DND-41 (cell line): ENCODE measurements at regions not wholly inside any gene's neighbourhood (a gene's known extent, or its start where the extent isn't known, plus 50 kb on each side); places are given as distances from the start of the nearest gene placed in this dataset.

Experiments
- ATAC-seq: fragments of 200-7000 bp; cut with Tn5 transposase; 3 replicates; pipeline ENCODE4 v1.9.1; 2021; ENCODE audit warnings: low read depth; ENCODE audit not compliant: insufficient read depth
- DNase-seq: peaks from one replicate; pipeline ENCODE4 v3.0.0-alpha.2; 2020
- H2AFZ ChIP-seq: 2 replicates; pipeline ENCODE4 v1.6.0; 2012; ENCODE audit warnings: low read depth, low read length
- H3K27ac ChIP-seq: 2 replicates; pipeline ENCODE4 v1.5.1; 2012; ENCODE audit warnings: low read length, inconsistent platforms
- H3K27me3 ChIP-seq: fragments of 200-600 bp; sonication (generic); 2 replicates; pipeline ENCODE4 v1.6.0; 2012; ENCODE audit warnings: low read length, mild to moderate bottlenecking, inconsistent platforms; ENCODE audit not compliant: insufficient read depth, poor library complexity
- H3K36me3 ChIP-seq: 2 replicates; pipeline ENCODE4 v1.5.1; 2012; ENCODE audit warnings: low read length, inconsistent platforms; ENCODE audit not compliant: insufficient read depth
- H3K4me1 ChIP-seq: 2 replicates; pipeline ENCODE4 v1.5.1; 2012; ENCODE audit warnings: mild to moderate bottlenecking, low read length; ENCODE audit not compliant: insufficient read depth
- H3K4me2 ChIP-seq: 2 replicates; pipeline ENCODE4 v1.6.0; 2012; ENCODE audit warnings: mild to moderate bottlenecking, moderate library complexity, low read length, inconsistent platforms; ENCODE audit not compliant: insufficient read depth
- H3K4me3 ChIP-seq, 2 experiments: fragments of 200-600 bp in 1 of 2; shearing (Covaris generic) in 1 of 2; 2 replicates each; pipeline ENCODE4 v1.5.1; 2012 to 2016; ENCODE audit warnings: inconsistent platforms in 2 of 2, low read length in 2 of 2, mild to moderate bottlenecking in 2 of 2, low read depth in 1 of 2, moderate library complexity in 1 of 2
- H3K79me2 ChIP-seq: 2 replicates; pipeline ENCODE4 v1.6.0; 2012; ENCODE audit warnings: low read length, inconsistent platforms; ENCODE audit not compliant: insufficient read depth
- H3K9ac ChIP-seq: 2 replicates; pipeline ENCODE4 v1.6.0; 2012; ENCODE audit warnings: low read depth, mild to moderate bottlenecking, inconsistent platforms, low read length, moderate library complexity
- H3K9me3 ChIP-seq: 2 replicates; pipeline ENCODE4 v1.5.1; 2012; ENCODE audit warnings: low read length, moderate library complexity, mild to moderate bottlenecking, inconsistent platforms; ENCODE audit not compliant: insufficient read depth, severe bottlenecking
- H4K20me1 ChIP-seq: 2 replicates; pipeline ENCODE4 v1.6.0; 2012; ENCODE audit warnings: low read length; ENCODE audit not compliant: insufficient read depth
- EZH2 ChIP-seq: IDR thresholded peaks from 3 replicates; pipeline ENCODE4 v1.6.1; 2012; ENCODE audit warnings: borderline replicate concordance, low read depth, mild to moderate bottlenecking, moderate library complexity, low read length, inconsistent platforms; ENCODE audit not compliant: severe bottlenecking
- TF ChIP-seq, protein P1 (sequence below): IDR thresholded peaks from 2 replicates; pipeline ENCODE4 v1.5.1; 2012; ENCODE audit warnings: borderline replicate concordance, low read length, moderate library complexity, mild to moderate bottlenecking; ENCODE audit not compliant: poor library complexity, severe bottlenecking; ENCODE audit errors: extremely low read depth

DNA sequence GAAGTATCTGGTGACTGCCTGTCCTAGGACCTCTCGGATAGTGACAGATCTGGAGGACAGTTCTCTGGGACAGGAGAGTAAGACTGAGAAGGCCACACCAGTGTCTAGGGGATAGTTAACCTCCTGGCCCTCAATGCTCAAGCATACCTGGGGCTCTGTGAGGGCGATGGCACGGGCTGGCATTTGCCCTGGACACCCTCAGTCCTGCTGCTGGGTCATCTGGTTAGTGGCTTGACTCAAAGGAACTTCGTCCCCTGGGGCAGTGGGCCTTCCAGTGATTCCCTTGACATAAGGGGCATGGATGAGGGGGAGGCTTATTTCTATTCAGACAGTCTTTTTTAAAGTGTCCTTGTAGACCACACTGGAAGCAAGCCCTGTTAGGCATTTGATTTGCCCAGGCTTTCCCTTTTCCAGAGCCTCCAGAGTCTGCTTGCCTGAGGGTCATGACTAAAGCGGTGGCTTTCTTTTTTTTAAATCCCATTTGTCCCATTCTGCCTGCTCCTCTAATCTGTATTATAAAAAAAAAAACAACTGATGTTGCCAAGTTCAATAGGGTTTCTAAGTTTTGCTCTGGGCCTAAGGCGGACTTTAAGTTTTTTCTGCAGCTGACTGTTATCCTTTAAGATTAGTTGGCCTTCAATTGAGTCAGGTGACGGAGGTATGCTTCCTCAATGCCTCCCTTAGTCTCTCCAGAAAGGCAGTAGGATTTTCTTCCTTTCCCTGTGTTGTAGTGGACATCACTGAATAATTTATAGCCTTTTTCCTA, 2083.5 kb upstream of the C9orf72 start:
- Histone ChIP-seq H3K4me1 (no peaks in the 10 kb centered on the region), H3K4me3 (no peak overlapping the region), H3K27ac (no peak overlapping the region), H3K9me3 (no peaks in the 10 kb centered on the region), H3K4me2 (no peak overlapping the region), H3K36me3 (no peaks in the 10 kb centered on the region), H2AFZ (no peak overlapping the region), H3K9ac (no peak overlapping the region), H3K27me3 (no peaks in the 10 kb centered on the region), H4K20me1 (no peaks in the 10 kb centered on the region), H3K79me2 (no peaks in the 10 kb centered on the region)
- TF ChIP-seq EZH2, result no peak
- TF ChIP-seq, protein P1, sequence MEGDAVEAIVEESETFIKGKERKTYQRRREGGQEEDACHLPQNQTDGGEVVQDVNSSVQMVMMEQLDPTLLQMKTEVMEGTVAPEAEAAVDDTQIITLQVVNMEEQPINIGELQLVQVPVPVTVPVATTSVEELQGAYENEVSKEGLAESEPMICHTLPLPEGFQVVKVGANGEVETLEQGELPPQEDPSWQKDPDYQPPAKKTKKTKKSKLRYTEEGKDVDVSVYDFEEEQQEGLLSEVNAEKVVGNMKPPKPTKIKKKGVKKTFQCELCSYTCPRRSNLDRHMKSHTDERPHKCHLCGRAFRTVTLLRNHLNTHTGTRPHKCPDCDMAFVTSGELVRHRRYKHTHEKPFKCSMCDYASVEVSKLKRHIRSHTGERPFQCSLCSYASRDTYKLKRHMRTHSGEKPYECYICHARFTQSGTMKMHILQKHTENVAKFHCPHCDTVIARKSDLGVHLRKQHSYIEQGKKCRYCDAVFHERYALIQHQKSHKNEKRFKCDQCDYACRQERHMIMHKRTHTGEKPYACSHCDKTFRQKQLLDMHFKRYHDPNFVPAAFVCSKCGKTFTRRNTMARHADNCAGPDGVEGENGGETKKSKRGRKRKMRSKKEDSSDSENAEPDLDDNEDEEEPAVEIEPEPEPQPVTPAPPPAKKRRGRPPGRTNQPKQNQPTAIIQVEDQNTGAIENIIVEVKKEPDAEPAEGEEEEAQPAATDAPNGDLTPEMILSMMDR, result no peak
- DNase-seq, result no peak
- ATAC-seq, result no peak

DNA sequence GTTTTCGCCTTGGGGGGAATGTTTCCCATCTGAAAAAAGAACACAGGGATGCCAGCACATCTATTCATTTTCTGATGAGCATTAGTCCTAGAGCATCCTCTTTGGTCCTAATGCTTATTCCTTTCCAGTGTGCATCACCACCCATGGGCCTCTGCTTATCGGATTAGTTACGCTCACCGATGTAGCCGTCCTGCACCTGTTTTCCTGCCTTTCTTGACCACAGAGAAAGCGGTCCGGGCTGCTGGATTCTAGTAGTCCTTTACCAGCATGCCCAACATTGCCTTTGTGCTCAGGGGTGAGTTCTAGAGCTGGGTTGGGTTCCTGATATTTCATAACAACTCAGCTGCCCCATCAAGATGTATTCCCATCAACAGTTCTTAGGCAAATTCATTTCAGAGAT, 2084.5 kb upstream of the C9orf72 start:
- Histone ChIP-seq H3K9me3 (no peaks in the 10 kb centered on the region), H3K4me3 (no peak overlapping the region), H4K20me1 (no peaks in the 10 kb centered on the region), H3K36me3 (no peaks in the 10 kb centered on the region), H3K4me1 (no peaks in the 10 kb centered on the region), H3K27me3 (no peaks in the 10 kb centered on the region), H3K4me2 (no peak overlapping the region), H3K9ac (no peak overlapping the region), H2AFZ (no peak overlapping the region), H3K79me2 (no peaks in the 10 kb centered on the region), H3K27ac (no peak overlapping the region)
- no peak for ATAC-seq
- DNase-seq, result no peak
- no peak for TF ChIP-seq EZH2
- TF ChIP-seq, protein P1, result no peak

DNA sequence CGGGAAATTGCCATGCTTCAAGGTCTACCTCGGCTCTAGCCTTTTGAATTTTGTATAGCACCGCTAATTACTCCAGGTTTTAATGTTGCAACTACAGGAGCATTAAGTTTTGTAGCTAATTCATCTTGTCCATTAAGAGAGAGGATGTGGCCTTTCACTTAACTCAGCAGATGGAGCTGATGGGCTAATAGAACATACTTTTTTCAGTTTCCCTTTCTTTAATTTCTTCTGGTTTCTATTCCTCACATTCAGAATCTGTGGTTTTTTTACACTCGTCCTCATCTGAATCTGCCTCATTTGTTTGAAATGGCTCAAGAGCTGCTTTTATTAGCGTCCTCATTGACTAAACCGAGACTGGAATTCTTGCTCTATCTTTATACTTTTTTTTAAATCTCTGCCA, 2085.7 kb upstream of the C9orf72 start:
- Histone ChIP-seq H3K4me1 (no peaks in the 10 kb centered on the region), H2AFZ (no peak overlapping the region), H3K27me3 (no peaks in the 10 kb centered on the region), H3K4me2 (no peak overlapping the region), H3K4me3 (no peak overlapping the region), H3K36me3 (no peaks in the 10 kb centered on the region), H3K27ac (no peak overlapping the region), H3K79me2 (no peaks in the 10 kb centered on the region), H3K9me3 (no peaks in the 10 kb centered on the region), H3K9ac (no peak overlapping the region), H4K20me1 (no peaks in the 10 kb centered on the region)
- TF ChIP-seq, protein P1, result no peak
- no peak for TF ChIP-seq EZH2
- DNase-seq, result no peak
- no peak for ATAC-seq
